ENCODE measurements at regions not wholly inside any gene's neighbourhood (a gene's known extent, or its start where the extent isn't known, plus 50 kb on each side); places are given as distances from the start of the nearest gene placed in this dataset.

GRCh38 chr1:69163779-69164178 lies 403.9 kb upstream of the LRRC7 start:
- intact Hi-C loops (cut with DNase I) = no loop called here
- ATAC-seq (no peak), DNase-seq (ENCODE audit: low spot score) (no peak)

- intact Hi-C loops (cut with DNase I) = no loop called here
- no peak for ATAC-seq
- no peak for DNase-seq (ENCODE audit: low spot score)
These were observed 399.8 kb upstream of the LRRC7 start for GRCh38 chr1:69167876-69168275.

GRCh38 chr1:69171248-69171647 lies 396.5 kb upstream of the LRRC7 start:
- no peak for ATAC-seq
- DNase-seq (ENCODE audit: low spot score) = no peak
- intact Hi-C loops (cut with DNase I) = no loop called here

- intact Hi-C loops (cut with DNase I) = no loop called here
- ATAC-seq = no peak
- no peak for DNase-seq (ENCODE audit: low spot score)
These were observed 395.4 kb upstream of the LRRC7 start for GRCh38 chr1:69172003-69173000.

- no peak for ATAC-seq
- intact Hi-C loops (cut with DNase I) = no loop called here
These were observed 392.7 kb upstream of the LRRC7 start for GRCh38 chr1:69175053-69175452.

GRCh38 chr1:69180358-69180757 lies 387.4 kb upstream of the LRRC7 start:
- DNase-seq (ENCODE audit: low spot score) = no peak
- intact Hi-C loops (cut with DNase I) = no loop called here
- ATAC-seq = no peak

More at GRCh38 chr1:69175053-69175452, 392.7 kb upstream of the LRRC7 start:
- no peak for DNase-seq (ENCODE audit: low spot score)

- ATAC-seq = no peak
- intact Hi-C loops (cut with DNase I) = no loop called here
These were observed 382.3 kb upstream of the LRRC7 start for GRCh38 chr1:69185378-69185777.

GRCh38 chr1:69191335-69191734 lies 376.4 kb upstream of the LRRC7 start:
- intact Hi-C loops (cut with DNase I) = no loop called here
- DNase-seq (ENCODE audit: low spot score) = no peak
- no peak for ATAC-seq

More at GRCh38 chr1:69185378-69185777, 382.3 kb upstream of the LRRC7 start:
- DNase-seq (ENCODE audit: low spot score) = no peak

- DNase-seq (ENCODE audit: low spot score) (no peak), ATAC-seq (no peak)
- intact Hi-C loops (cut with DNase I) = no loop called here
These were observed 372.6 kb upstream of the LRRC7 start for GRCh38 chr1:69195136-69195535.

GRCh38 chr1:69196071-69196470 lies 371.7 kb upstream of the LRRC7 start:
- ATAC-seq (no peak), DNase-seq (ENCODE audit: low spot score) (no peak)
- intact Hi-C loops (cut with DNase I) = no loop called here

GRCh38 chr1:69197816-69198215 lies 369.9 kb upstream of the LRRC7 start:
- intact Hi-C loops (cut with DNase I) = no loop called here
- ATAC-seq (no peak), DNase-seq (ENCODE audit: low spot score) (no peak)

GRCh38 chr1:69201716-69202115 lies 366.0 kb upstream of the LRRC7 start:
- DNase-seq (ENCODE audit: low spot score) (no peak), ATAC-seq (no peak)
- intact Hi-C loops (cut with DNase I) = no loop called here

- no peak for ATAC-seq
- intact Hi-C loops (cut with DNase I) = no loop called here
- DNase-seq (ENCODE audit: low spot score) = no peak
These were observed 364.6 kb upstream of the LRRC7 start for GRCh38 chr1:69203166-69203565.

- ATAC-seq (no peak), DNase-seq (ENCODE audit: low spot score) (no peak)
- intact Hi-C loops (cut with DNase I) = no loop called here
These were observed 354.1 kb upstream of the LRRC7 start for GRCh38 chr1:69213644-69214043.

- ATAC-seq (no peak), DNase-seq (ENCODE audit: low spot score) (no peak)
- intact Hi-C loops (cut with DNase I) = no loop called here
These were observed 351.8 kb upstream of the LRRC7 start for GRCh38 chr1:69215883-69216282.

- intact Hi-C loops (cut with DNase I) = no loop called here
- ATAC-seq = no peak
- no peak for DNase-seq (ENCODE audit: low spot score)
These were observed 347.1 kb upstream of the LRRC7 start for GRCh38 chr1:69220672-69221071.

GRCh38 chr1:69221524-69221923 lies 346.2 kb upstream of the LRRC7 start:
- DNase-seq (ENCODE audit: low spot score) = no peak
- intact Hi-C loops (cut with DNase I) = no loop called here
- no peak for ATAC-seq

- intact Hi-C loops (cut with DNase I) = no loop called here
- DNase-seq (ENCODE audit: low spot score) (no peak), ATAC-seq (no peak)
These were observed 344.6 kb upstream of the LRRC7 start for GRCh38 chr1:69223156-69223555.

- ATAC-seq (no peak), DNase-seq (ENCODE audit: low spot score) (no peak)
- intact Hi-C loops (cut with DNase I) = no loop called here
These were observed 339.2 kb upstream of the LRRC7 start for GRCh38 chr1:69228501-69228900.

- no peak for DNase-seq (ENCODE audit: low spot score)
- intact Hi-C loops (cut with DNase I) = no loop called here
- ATAC-seq = no peak
These were observed 337.5 kb upstream of the LRRC7 start for GRCh38 chr1:69230208-69230607.

- DNase-seq (ENCODE audit: low spot score) (no peak), ATAC-seq (no peak)
- intact Hi-C loops (cut with DNase I) = no loop called here
These were observed 334.3 kb upstream of the LRRC7 start for GRCh38 chr1:69233463-69233862.

Measured in sciatic nerve (tissue), 2 donors.